ACHN (cell line): ENCODE measurements at regions not wholly inside any gene's neighbourhood (a gene's known extent, or its start where the extent isn't known, plus 50 kb on each side); places are given as distances from the start of the nearest gene placed in this dataset.

Source experiments
- DNase-seq: peaks from one replicate; pipeline ENCODE4 v3.0.0-alpha.2; 2015
- in situ Hi-C: cut with HindIII; loops from 2 replicates; pipeline ENCODE4 v1.10.0; 2017; ENCODE audit warnings: low sequenced_read_pairs, low pct_ligation_motif_present, low pct_unique_long_range_greater_than_20kb

DNA sequence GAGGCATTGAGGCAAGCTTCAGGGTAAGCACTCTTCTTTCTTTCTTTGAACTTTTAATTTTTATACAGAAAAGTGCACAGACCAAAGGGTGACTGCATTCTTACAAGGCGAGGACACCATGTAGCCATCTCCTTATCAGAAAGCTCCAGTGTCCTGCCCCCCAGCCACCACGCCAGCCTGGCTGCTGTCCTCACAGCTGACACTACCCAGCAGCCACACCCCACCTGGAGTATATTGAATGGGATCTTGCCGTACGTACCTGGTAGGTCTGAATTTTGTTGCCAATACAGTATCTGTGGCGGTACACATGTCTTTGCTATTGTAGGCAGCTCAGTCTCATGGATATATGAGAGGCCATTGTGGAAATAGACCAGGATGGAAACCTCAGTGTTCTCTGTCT is 284.0 kb upstream of the IRX2 start:
- in situ Hi-C loops = no loop called here
- DNase-seq = no peak

DNA sequence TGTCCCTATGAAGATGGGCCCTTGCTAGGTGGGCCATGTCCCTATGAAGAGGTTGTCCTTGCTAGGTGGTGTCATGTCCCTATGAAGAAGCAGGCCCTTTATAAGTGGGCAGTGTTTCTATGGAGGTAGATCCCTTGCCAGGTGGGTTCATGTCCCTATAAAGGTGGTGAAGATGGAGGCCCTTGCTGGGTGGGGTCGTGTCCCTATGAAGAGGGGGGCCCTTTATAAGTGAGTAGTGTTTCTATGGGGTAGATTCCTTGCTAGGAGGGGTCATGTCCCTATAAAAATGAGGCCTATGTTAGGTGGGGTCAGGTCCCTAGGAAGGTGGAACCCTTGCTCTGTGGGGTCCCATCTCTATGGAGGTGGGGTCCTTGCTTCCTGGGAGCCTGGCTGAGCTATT is 283.4 kb upstream of the IRX2 start:
- in situ Hi-C loops = no loop called here
- no peak for DNase-seq

DNA sequence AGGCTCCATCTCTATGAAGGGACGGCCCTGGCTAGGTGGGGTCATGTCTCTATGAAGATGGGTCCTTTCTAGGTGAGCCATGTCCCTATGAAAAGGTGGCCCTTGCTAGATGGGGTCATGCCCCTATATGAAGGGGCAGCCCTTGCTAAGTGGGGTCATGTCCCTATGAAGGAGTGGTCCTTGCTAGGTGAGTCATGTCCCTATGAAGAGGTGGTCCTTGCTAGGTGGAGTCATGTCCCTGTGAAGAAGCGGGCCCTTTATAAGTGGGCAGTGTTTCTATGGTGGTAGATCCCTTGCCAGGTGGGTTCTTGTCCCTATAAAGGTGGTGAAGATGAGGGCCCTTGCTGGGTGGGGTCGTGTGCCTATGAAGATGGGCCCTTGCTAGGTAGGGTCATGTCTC is 283.0 kb upstream of the IRX2 start:
- DNase-seq = no peak
- in situ Hi-C loops = no loop called here

DNA sequence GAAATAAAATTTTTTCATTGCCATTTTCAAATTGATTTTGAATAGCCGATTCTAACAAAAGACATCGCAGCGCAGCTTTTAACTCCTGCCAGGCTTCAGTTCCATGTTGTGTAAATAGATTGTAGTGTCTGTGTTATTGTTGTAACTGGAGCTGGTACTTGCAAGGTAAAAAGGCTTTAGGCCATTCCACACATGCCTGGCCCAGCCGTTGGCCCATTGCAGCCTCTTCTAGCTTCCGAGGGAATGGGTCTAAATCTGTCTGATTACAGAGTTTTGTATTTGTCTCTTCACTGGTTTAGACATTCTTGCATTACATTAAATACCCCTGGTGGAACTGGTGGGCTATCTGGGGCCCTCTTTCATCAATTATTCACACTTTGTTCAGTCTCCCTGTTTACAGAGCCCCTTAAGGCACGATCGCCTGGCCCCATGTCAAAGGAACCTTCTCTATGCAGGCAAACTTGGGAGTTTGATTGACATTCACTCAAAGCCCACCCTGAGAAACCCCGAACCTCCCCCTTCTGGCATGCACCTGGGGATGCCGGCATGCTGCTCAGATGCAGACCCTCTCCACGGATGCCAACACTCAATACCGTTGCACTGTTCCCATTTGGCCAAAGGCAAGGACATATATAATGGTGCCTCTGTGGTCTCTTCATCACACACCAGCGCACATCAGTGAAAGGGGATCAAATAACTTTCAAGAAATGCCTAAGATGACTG is 281.7 kb upstream of the IRX2 start:
- in situ Hi-C loops = no loop called here
- DNase-seq = no peak

DNA sequence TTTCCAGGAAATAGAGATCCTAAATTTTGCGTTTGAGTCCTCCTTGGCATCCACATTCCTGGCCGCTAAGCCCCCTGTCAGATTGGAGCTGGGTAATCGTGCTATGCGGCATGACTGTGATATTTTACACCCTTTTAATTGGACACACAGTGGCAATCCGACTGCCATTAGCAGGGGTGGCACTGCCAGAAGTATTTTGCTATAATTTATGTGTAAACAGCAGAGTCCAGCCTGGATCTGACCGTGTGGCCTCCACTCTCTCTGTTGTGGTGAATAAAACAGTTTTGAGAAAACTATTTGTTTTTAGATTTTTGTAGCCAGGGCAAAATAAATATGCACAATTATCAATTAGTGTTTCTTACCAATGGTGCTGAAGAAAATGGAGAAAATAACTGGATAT is 281.0 kb upstream of the IRX2 start:
- no peak for DNase-seq
- in situ Hi-C loops = no loop called here

DNA sequence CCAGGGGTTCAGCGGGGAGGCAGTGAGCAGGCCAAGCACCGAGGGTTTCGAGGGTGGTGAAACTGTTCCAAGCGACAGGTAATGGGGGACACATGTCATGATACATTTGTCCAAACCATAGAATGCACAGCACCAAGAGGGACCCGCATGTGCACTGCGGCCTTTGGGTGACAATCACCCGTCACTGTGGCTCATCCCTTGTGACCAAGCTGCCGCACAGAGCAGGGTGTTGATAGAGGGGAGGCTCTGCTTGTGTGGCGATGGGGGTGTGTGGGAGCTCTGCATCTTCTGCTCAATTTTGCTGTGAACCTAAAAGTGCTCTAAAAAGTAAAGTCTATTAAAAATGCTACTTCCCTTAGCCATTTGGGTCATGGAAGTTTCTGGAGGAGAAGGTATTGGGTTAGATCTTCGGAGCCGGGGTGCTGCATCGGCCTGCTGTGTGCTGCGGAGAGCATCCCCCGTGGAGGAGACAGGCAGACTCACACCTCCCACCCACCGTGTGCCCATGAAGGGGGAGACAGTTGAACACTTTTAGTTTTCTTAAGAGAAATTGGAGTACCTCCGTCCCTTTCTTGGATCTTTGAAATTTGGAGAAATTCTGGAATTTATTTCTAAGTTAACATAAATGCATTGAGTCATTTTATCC is 280.4 kb upstream of the IRX2 start:
- in situ Hi-C loops = no loop called here
- DNase-seq = no peak

DNA sequence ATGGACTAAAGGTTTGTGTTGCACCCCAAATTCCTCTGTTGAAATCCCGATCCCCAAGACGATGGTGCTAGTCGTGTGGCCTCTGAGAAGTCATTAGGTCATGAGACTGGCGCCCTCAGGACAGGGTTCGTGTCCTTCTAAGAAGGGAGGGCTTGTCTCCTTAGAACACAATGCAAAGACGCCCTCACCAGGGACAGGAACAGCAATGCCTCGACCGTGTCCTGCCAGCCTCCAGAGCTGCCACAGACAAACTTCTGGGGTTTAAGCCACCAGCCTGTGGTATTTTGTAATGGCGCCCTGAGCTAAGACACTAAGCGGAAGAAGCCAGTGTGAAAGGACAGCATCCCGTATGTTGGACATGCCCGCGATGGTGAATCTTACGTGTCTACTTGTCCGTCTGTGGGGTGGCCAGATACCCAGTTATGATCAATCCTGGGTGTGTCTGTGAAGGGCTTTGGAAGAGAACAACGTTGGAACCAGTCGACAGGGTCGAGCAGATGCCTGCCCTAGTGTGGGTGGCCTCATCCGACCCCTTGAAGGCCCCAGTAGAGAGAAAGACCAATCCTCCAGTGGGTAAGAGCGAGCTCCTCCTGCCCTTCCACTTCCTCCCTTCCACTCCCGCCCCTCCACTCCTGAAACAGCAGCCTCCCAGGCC is 279.2 kb upstream of the IRX2 start:
- in situ Hi-C loops = no loop called here
- no peak for DNase-seq

DNA sequence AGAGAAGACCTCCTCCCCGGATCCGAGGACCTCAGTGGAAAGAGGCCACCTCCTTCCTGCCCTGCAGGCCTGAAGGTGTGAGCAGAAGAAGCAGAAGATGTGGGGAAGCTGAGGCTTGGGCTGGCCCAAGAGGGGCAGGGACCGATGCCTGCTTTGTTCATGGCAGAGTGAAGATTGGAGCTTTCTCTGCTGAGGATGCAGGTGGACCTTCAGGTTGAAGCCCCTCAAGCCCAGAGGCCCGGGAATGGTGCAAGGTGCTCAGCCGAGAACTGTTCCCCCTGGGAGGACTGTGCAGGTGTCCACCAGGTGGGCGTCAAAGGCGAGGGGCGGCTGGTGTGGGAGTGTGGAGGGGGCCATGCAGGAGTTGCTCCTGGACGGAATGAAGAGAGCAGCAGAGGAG is 277.9 kb upstream of the IRX2 start:
- no peak for DNase-seq
- in situ Hi-C loops = no loop called here

DNA sequence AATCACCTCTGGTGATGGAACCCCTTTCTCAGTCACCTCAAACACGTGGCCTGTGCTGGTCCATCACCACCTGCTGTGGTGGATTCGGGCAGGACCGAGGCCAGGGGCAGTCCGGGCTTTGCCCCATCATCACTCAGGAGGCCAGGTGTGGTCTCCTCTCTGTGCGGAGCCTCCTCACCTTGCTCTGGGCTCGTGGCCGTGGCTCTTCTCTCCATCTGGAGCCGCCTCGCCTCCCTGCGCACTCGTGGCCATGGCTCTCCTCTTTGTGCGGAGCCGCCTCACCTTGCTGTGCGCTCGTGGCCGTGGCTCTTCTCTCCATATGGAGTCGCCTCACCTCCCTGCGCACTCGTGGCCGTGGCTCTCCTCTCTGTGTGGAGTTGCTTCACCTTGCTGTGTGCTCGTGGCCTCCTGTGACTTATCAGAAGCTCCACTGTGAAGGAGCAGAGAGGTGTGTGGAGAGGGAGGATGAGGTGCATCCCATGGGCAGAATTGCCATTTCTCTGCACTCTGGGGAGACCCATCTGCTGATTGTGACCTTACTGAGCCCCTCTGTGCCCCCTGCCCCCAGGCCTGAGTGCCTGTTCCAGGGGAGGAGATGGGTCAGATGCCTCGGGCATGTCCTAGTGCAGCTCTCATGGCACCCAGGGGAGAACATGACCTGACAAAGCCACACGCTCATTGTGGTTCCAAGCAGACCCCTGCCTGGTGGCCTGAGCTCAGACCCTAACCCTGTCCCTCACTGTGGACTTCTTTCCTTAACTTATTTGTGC is 276.6 kb upstream of the IRX2 start:
- DNase-seq = no peak
- in situ Hi-C loops = no loop called here

DNA sequence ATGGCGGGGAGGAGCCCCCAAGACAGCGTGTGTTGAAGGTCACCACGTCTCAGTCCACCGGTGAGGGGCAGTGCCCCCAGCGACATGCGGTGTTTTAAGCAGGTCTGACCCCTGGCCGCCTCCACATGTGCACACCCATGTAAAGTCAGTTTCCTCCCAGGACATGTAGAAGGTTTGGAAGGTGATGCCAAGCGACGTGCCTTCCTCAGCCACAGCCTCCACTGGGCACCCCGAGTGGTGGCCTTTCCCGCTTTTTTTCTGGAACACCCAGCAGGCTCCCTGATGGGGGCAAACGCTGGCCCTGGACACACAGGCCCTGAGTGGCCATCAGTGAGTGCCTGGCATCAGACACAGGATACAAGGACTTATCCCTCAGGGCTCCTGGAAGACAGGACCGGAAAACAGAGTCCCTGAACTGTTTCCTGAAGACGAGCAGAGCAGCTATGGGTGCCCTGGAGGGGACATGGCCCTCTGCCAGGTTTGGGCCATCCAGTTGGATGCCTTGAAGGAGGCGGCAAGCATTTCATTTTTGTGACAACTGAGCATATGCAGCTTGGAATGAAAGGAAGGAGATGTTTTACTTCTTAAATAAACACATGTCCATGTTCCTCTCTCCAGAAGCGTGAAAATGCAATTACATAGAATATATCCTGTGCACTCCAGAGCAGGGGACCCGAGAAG is 275.8 kb upstream of the IRX2 start:
- in situ Hi-C loops = no loop called here
- no peak for DNase-seq

DNA sequence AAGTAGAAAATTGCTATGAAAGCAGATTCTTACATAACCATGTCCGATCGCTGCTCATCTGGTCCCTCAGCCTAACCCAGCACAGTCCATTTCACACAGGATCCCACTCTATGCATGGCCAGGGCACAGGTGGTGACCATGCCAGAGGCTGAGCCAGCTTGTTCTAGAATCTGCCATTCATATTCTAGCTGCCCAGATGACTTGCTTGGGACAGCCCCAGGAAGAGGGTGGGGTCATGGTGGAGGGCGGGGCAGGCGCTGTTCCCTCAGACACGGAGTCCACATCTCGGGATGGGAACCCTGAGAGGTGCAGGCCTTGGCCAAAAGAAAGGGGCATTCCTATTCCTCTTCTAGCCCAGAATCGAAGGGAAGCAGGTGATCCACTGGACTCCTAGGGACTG is 275.2 kb upstream of the IRX2 start:
- DNase-seq = no peak
- in situ Hi-C loops = no loop called here

DNA sequence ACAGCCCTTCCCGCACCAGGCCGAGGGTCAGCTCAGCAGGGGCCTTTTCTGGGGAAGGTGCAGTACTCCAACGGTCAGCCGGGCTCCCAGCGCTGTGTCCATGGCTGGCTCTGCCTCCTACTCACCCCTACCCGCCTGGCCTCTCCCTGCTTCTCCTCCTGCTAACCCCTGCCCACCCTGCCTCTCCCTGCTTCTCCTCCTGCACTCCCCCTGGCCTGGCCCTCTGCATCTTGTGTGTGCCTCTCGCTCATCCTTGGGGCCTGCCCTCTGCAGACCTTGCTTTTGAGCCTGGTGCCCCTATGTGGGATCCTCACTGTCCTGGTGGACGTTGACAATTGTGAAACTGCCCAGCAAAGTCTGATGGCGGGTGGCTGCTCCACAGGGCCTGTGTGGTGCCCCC is 274.6 kb upstream of the IRX2 start:
- in situ Hi-C loops = no loop called here
- no peak for DNase-seq

DNA sequence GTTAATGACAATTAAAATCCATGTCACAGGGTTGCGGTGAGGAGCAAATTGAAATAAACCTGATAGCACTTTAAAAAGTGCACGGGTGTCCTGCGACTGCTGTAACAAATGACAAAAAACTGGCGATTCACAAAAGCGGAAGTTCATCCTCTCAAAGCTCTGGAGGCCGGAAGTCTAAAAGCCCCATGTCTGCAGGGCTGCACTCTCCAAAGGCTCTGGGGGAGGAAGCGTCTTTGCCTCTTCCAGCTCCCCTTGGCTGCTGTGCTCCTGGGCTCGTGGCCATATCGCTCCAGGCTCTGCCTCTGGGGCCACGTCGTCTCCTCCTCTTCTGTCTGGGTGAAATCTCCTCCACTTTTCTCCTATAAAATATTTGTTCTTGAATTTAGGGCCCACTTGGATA is 273.9 kb upstream of the IRX2 start:
- no peak for DNase-seq
- in situ Hi-C loops = no loop called here

DNA sequence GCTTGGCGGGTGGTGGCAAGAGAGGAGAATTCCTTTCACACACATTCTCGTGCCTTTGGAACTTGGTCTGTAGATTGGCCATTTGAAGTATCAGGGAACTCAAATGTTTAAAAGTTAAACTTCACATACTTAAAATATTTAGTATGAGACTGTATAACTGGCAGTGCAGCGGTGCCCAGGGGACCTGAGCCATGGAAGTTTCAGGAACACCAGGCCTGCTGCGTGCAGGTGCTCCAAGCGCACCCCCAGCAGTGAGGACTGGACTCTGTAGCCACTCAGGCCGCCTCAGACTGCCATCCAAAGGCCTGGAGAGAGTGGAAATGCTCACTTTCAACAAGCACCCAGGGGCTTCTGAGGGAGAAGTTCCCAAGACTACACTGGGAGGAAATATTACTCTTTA is 273.5 kb upstream of the IRX2 start:
- no peak for DNase-seq
- in situ Hi-C loops = no loop called here

DNA sequence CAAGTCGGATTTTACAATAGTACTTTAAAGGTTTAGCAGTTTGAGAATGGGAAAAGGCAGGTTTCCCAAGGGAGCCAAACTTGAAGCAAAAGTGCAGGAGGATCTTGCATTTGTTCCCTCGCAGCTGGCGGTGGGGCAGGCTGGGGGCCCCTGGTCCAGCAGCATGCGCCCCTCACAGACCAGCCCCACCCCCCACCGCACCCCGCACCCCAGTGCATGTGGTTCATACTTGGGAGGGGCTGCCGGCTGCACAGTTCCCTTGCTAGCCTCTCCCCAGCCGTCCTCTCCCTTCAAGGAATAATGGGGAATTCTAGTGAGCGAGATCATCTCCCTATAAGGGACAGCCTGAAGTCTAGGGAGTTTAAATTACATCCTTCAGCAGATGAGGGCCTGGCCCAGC is 273.1 kb upstream of the IRX2 start:
- in situ Hi-C loops = no loop called here
- DNase-seq = no peak

DNA sequence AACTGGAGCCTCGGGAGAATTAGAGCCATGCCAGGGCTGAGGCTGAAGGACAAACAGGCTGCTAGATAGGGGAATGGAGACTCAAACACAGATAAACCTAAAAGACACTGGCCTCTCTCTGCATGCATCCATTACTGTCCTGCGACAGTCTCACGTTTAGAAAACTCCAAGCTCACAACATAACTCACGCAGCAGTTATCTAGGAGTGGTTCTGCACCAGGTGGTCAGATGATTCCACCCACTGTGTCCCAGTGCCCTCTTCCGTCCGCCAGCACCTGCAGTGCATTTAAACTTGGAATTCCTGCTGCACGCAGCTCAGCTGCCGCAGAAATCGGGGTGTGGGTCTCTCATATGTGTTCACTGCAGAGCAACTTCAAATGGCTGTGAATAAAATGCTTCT is 272.6 kb upstream of the IRX2 start:
- DNase-seq = no peak
- in situ Hi-C loops = no loop called here

DNA sequence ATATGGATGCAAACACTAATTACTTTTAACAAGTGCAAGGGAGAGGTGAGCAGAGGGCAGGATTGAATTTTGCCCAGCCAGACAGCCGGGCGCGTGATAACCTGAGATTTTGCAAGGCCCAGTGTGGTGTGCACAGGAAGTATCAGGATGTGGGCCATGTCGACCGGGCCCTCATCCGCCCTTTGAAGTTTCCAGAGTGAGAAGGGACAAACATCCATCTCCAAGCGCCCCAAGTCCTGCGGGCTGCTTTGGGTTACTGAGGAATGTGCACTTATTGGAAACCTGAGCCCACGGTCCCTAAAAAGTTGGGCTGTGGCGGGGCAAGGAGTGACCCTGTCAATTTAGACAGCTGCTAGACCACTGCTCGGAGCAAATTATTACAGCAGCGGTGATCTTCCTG is 272.2 kb upstream of the IRX2 start:
- in situ Hi-C loops = no loop called here
- DNase-seq = no peak

DNA sequence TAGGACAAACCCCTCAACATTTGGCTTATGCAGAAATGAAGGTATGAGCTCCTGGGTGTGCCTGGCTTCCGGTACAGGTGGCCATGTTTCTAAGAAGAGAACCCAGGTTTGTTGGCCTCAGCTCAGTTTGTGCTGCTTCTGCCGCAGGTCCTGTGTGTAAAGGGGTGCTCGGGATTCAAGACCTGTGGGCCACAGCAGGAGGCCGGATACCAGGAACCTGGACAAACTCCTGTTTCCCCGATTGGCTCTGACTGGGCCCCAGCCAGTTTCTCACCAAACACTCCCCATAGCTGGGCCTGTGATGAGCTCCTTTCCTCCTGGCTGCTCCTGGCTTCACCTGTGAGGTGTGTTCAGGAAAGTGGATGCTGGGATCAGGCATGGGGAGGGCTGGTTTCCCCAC is 271.2 kb upstream of the IRX2 start:
- in situ Hi-C loops = no loop called here

DNA sequence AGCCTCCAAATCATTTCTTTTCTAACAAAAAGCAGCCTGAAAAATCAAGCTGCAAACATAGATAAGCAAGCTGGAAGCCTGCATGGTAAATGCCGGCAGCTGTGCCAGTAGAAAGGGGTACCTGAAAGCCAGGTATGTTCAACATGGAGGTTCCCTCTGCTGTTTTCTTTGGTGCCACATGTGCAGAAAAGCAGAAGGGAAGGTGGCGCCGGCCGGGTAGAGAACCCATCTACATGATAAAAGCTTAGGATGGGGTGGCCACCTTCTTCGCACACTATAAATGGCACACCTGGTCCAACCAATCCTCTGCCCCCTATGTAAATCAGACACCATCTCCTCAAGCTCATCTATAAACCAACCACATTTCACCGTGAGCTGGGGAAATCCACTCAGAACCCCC is 268.9 kb upstream of the IRX2 start:
- DNase-seq = no peak
- in situ Hi-C loops = no loop called here

More for the DNA sequence above, 271.2 kb upstream of the IRX2 start:
- no peak for DNase-seq
